ENCODE measurements at regions not wholly inside any gene's neighbourhood (a gene's known extent, or its start where the extent isn't known, plus 50 kb on each side); places are given as distances from the start of the nearest gene placed in this dataset.

- Histone ChIP-seq H2AFZ (ENCODE audit: low read length) (no peak overlapping the region), H2BK5ac (ENCODE audit: low read depth, low read length) (no peak overlapping the region), H3K18ac (ENCODE audit: extremely low read depth, low read length) (no peak overlapping the region), H4K20me1 (replicated peaks in 1 of 2; ENCODE audit: control insufficient read depth in 1 of 2, insufficient read depth in 2 of 2, low read length in 2 of 2) (no peaks in the 10 kb centered on the region), H3K14ac (ENCODE audit: insufficient read length) (no peak overlapping the region), H3K4me2 (ENCODE audit: insufficient read depth in 1 of 2, low read depth in 2 of 2, low read length in 2 of 2) (no peak overlapping the region), H3K4me3 (ENCODE audit: extremely low read depth in 1 of 4, insufficient read depth in 2 of 4, low read depth in 3 of 4, low read length in 4 of 4) (no peak overlapping the region), H3K4ac (replicated peaks; ENCODE audit: insufficient read length, low read depth, low read length) (no peak overlapping the region), H2BK12ac (ENCODE audit: low read depth, low read length) (no peak overlapping the region), H2AK5ac (ENCODE audit: low read depth, low read length) (no peak overlapping the region), H4K5ac (ENCODE audit: insufficient read length, low read depth, low read length) (no peak overlapping the region), H2BK20ac (ENCODE audit: low read length) (no peak overlapping the region), H4K91ac (replicated peaks; ENCODE audit: insufficient read length, low read length) (no peak overlapping the region), H3K23me2 (ENCODE audit: low read depth, low read length) (no peaks in the 10 kb centered on the region), H3K23ac (ENCODE audit: insufficient read length) (no peak overlapping the region), H3K9ac (replicated peaks in 1 of 4; ENCODE audit: extremely low read depth in 1 of 4, low read depth in 3 of 4, low read length in 3 of 4) (no peak overlapping the region), H2BK15ac (ENCODE audit: low read length) (no peak overlapping the region), H3K4me1 (replicated peaks in 1 of 4; ENCODE audit: control insufficient read depth in 3 of 4, insufficient read depth in 4 of 4, low read length in 3 of 4) (peaks cover 0 to 5% (median under 1%) of the 10 kb centered on the region in 4 experiments; a peak in 2 of 7 replicates), H3K9me3 (ENCODE audit: insufficient read depth in 2 of 2, low read depth in 1 of 2, low read length in 1 of 2) (no peaks in the 10 kb centered on the region), H2BK120ac (replicated peaks; ENCODE audit: low read depth, low read length) (no peak overlapping the region), H4K8ac (ENCODE audit: extremely low read depth, insufficient read depth, low read length) (no peak overlapping the region), H3K27ac (ENCODE audit: low read depth, low read length) (no peak overlapping the region), H3K27me3 (replicated peaks in 1 of 4; ENCODE audit: control insufficient read depth in 3 of 4, extremely low read depth in 1 of 4, insufficient read depth in 3 of 4, low read length in 3 of 4) (no peaks in the 10 kb centered on the region), H3K36me3 (ENCODE audit: control insufficient read depth in 2 of 4, insufficient read depth in 4 of 4, low read length in 3 of 4) (no peaks in the 10 kb centered on the region), H3K79me2 (ENCODE audit: control insufficient read depth in 1 of 2, insufficient read depth in 2 of 2, low read length in 2 of 2) (no peaks in the 10 kb centered on the region), H3K79me1 (ENCODE audit: low read depth, low read length) (no peaks in the 10 kb centered on the region), H3K56ac (replicated peaks; ENCODE audit: insufficient read length, low read depth, low read length) (no peak overlapping the region)
- ChIA-PET POLR2A (ENCODE audit: partially characterized antibody) (interaction anchor here (0.8 kb wide), 1 partner anchor 10 kb away, joined by 3 read pairs; no protein-coding TSS in a partner anchor), CTCF (ENCODE audit: partially characterized antibody) (interaction anchor here (0.5 to 8.6 kb wide), 15 partner anchors 9 to 460 kb away, joined by 3 to 86 read pairs (median 5); no protein-coding TSS in a partner anchor)
- 90% methylated on average over 5 of the region's 6 CpGs; no CpG with 5 or more reads in 1 of the 2 experiments for WGBS, 2 experiments (ENCODE audit: extremely low coverage in 1 of 2, insufficient coverage in 1 of 2, insufficient read length in 1 of 2, insufficient replicate concordance in 2 of 2, low coverage in 1 of 2, low lambda C conversion rate in 2 of 2, missing lambda C conversion rate in 1 of 2)
- no peak for FAIRE-seq
- TF ChIP-seq GTF2F1 (IDR thresholded peaks at IDR 0.05; ENCODE audit: borderline replicate concordance, low read depth, low read length) (no peak), RXRA (IDR thresholded peaks at IDR 0.05; ENCODE audit: insufficient read depth, low read depth, low read length) (no peak), MAX (IDR thresholded peaks at IDR 0.05) (no peak), MAFK (IDR thresholded peaks at IDR 0.05; ENCODE audit: low read depth, low read length) (no peak), KDM4A (IDR thresholded peaks at IDR 0.05; ENCODE audit: low read depth, low read length, severe bottlenecking) (no peak), RAD21 (IDR thresholded peaks at IDR 0.05 in 1 of 2, conservative IDR thresholded peaks at IDR 0.05 in 1 of 2; ENCODE audit: low read depth in 2 of 2, low read length in 2 of 2) (no peak), SAP30 (IDR thresholded peaks at IDR 0.05; ENCODE audit: insufficient read depth, insufficient replicate concordance, low read length) (no peak), SP2 (IDR thresholded peaks at IDR 0.05; ENCODE audit: low read length) (no peak), BCL11A (IDR thresholded peaks at IDR 0.05; ENCODE audit: low read depth in 2 of 2, low read length in 2 of 2) (no peak), CBX5 (IDR thresholded peaks at IDR 0.05; ENCODE audit: low read depth, low read length) (no peak), CEBPB (IDR thresholded peaks at IDR 0.05; ENCODE audit: low read depth, low read length) (no peak), CTBP2 (IDR thresholded peaks at IDR 0.05; ENCODE audit: borderline replicate concordance, insufficient read depth, insufficient read length, low read length) (no peak), CREB1 (IDR thresholded peaks at IDR 0.05) (no peak)
- no peak for DNase-seq (ENCODE audit: low read depth in 1 of 2, low spot score in 2 of 2)
Observed at GRCh38 chr2:9113262-9113661, 93.3 kb upstream of the ASAP2 start.

Measured in H1 (cell line).